ENCODE measurements at regions not wholly inside any gene's neighbourhood (a gene's known extent, or its start where the extent isn't known, plus 50 kb on each side); places are given as distances from the start of the nearest gene placed in this dataset.
"Not testable (repeated sequence)": the region's sequence is repeated elsewhere in the genome, so short reads cannot be mapped to it uniquely, and the experiment has no call there.

- H3K79me2 ChIP-seq (replicated peaks; ENCODE audit: insufficient read depth, low read length) = no peaks in the 10 kb centered on the region
- TF ChIP-seq MXI1 (conservative IDR thresholded peaks at IDR 0.05; ENCODE audit: poor library complexity, severe bottlenecking) (no peak), CTCF (IDR thresholded peaks at IDR 0.05; ENCODE audit: poor library complexity, severe bottlenecking) (no peak), EZH2 (IDR thresholded peaks at IDR 0.05; ENCODE audit: borderline replicate concordance, insufficient read depth, low read length, poor library complexity, severe bottlenecking) (no peak), REST (IDR thresholded peaks at IDR 0.05; ENCODE audit: borderline replicate concordance) (no peak), SMC3 (conservative IDR thresholded peaks at IDR 0.05; ENCODE audit: poor library complexity) (no peak), TAF1 (IDR thresholded peaks at IDR 0.05; ENCODE audit: low read depth) (no peak), RAD21 (conservative IDR thresholded peaks at IDR 0.05) (no peak), POLR2AphosphoS5 (IDR thresholded peaks at IDR 0.05) (no peak), EP300 (conservative IDR thresholded peaks at IDR 0.05; ENCODE audit: poor library complexity, severe bottlenecking) (no peak)
- no peaks in the 10 kb centered on the region for H4K20me1 ChIP-seq (ENCODE audit: insufficient read depth)
- no peaks in the 10 kb centered on the region for H3F3A ChIP-seq (ENCODE audit: insufficient read depth, low read length, poor library complexity, severe bottlenecking)
- H3K27ac ChIP-seq (ENCODE audit: low read length) = no peak overlapping the region
- H3K4me3 ChIP-seq (ENCODE audit: low read length) = no peak overlapping the region
- no peaks in the 10 kb centered on the region for H3K9me2 ChIP-seq (ENCODE audit: insufficient read depth, low read length)
- H2AFZ ChIP-seq (ENCODE audit: low read depth, low read length) = no peak overlapping the region
- H3K4me2 ChIP-seq (ENCODE audit: low read length) = no peak overlapping the region
- H3K9me3 ChIP-seq (ENCODE audit: low read length) = no peaks in the 10 kb centered on the region
- H3K27me3 ChIP-seq (ENCODE audit: insufficient read depth, low read depth, low read length) = no peaks in the 10 kb centered on the region
- no peak overlapping the region for H3K9ac ChIP-seq (ENCODE audit: low read length)
- no peaks in the 10 kb centered on the region for H3K36me3 ChIP-seq (ENCODE audit: insufficient read depth, low read length)
Measured at GRCh38 chr5:111958851-111959250, 201.9 kb upstream of the NREP start.

GRCh38 chr5:111956765-111957164, 199.8 kb upstream of the NREP start:
- H4K20me1 ChIP-seq (ENCODE audit: insufficient read depth); H3K9ac ChIP-seq (ENCODE audit: low read length); H3K27ac ChIP-seq (ENCODE audit: low read length); H3K27me3 ChIP-seq (ENCODE audit: insufficient read depth, low read depth, low read length); H3K36me3 ChIP-seq (ENCODE audit: insufficient read depth, low read length); H3K9me3 ChIP-seq (ENCODE audit: low read length); H2AFZ ChIP-seq (ENCODE audit: low read depth, low read length); H3F3A ChIP-seq (ENCODE audit: insufficient read depth, low read length, poor library complexity, severe bottlenecking); H3K4me2 ChIP-seq (ENCODE audit: low read length); H3K4me3 ChIP-seq (ENCODE audit: low read length); H3K79me2 ChIP-seq (replicated peaks; ENCODE audit: insufficient read depth, low read length); H3K9me2 ChIP-seq (ENCODE audit: insufficient read depth, low read length): not testable (repeated sequence)

Data from neural cell (in vitro differentiated cells).